H1 (cell line): ENCODE measurements at regions not wholly inside any gene's neighbourhood (a gene's known extent, or its start where the extent isn't known, plus 50 kb on each side); places are given as distances from the start of the nearest gene placed in this dataset.

Experiments
- CTCF ChIA-PET: fragments of 300-600 bp; sonication (Branson Sonifier 250); formaldehyde crosslinking; loops from one replicate; lab custom pipeline; 2021; ENCODE audit not compliant: partially characterized antibody; lab: Charles Lee
- POLR2A ChIA-PET: fragments of 300-600 bp; sonication (Branson Sonifier 250); formaldehyde crosslinking; loops from one replicate; lab custom pipeline; 2021; ENCODE audit warnings: inconsistent platforms; ENCODE audit not compliant: partially characterized antibody; lab: Charles Lee
- DNase-seq, 2 experiments: peaks; one replicate each; pipeline versions ENCODE4 v3.0.0 to v3.0.0-alpha.2; 2010 to 2022; ENCODE audit warnings: low spot score in 2 of 2, low read depth in 1 of 2, mixed read lengths in 1 of 2
- FAIRE-seq: peaks from 2 replicates; lab custom pipeline; 2011; peaks lifted over from hg19 to GRCh38; lab: Jason Lieb, UNC
- H2AFZ ChIP-seq: 2 replicates; pipeline ENCODE4 v1.8.1; 2012; ENCODE audit warnings: low read length, inconsistent platforms
- H2AK5ac ChIP-seq: 2 replicates; pipeline ENCODE4 v1.6.1; 2013; ENCODE audit warnings: low read depth, low read length
- H2BK120ac ChIP-seq: replicated peaks from 2 replicates; pipeline ENCODE3; 2013; ENCODE audit warnings: low read depth, low read length, inconsistent platforms
- H2BK12ac ChIP-seq: 2 replicates; pipeline ENCODE4 v1.6.1; 2013; ENCODE audit warnings: low read depth, low read length
- H2BK15ac ChIP-seq: 2 replicates; pipeline ENCODE4 v1.6.1; 2013; ENCODE audit warnings: low read length
- H2BK20ac ChIP-seq: 2 replicates; pipeline ENCODE4 v1.6.1; 2013; ENCODE audit warnings: low read length
- H2BK5ac ChIP-seq: 2 replicates; pipeline ENCODE4 v1.6.1; 2013; ENCODE audit warnings: low read depth, low read length
- H3K14ac ChIP-seq: 2 replicates; pipeline ENCODE4 v1.6.1; 2013; ENCODE audit warnings: inconsistent platforms; ENCODE audit not compliant: insufficient read length
- H3K18ac ChIP-seq: 2 replicates; pipeline ENCODE4 v1.6.1; 2013; ENCODE audit warnings: low read length; ENCODE audit errors: extremely low read depth
- H3K23ac ChIP-seq: 2 replicates; pipeline ENCODE4 v1.6.1; 2013; ENCODE audit warnings: inconsistent platforms; ENCODE audit not compliant: insufficient read length
- H3K23me2 ChIP-seq: 2 replicates; pipeline ENCODE4 v1.6.1; 2013; ENCODE audit warnings: low read depth, low read length
- H3K27ac ChIP-seq: 2 replicates; pipeline ENCODE4 v1.6.1; 2011; ENCODE audit warnings: low read depth, low read length, inconsistent platforms
- H3K27me3 ChIP-seq, 4 experiments: replicated peaks in 1 of 4; 1 replicate in 1 of 4; 2 replicates in 3 of 4; pipeline versions ENCODE4 v1.6.1 to v1.8.1; 2011 to 2013; ENCODE audit warnings: low read length in 3 of 4, mild to moderate bottlenecking in 3 of 4, inconsistent platforms in 2 of 4, mixed read lengths in 2 of 4, moderate library complexity in 1 of 4; ENCODE audit not compliant: control insufficient read depth in 3 of 4, insufficient read depth in 3 of 4; ENCODE audit errors: extremely low read depth in 1 of 4
- H3K36me3 ChIP-seq, 4 experiments: 2 replicates each; pipeline versions ENCODE4 v1.6.1 to v1.8.1; 2011 to 2013; ENCODE audit warnings: mild to moderate bottlenecking in 4 of 4, low read length in 3 of 4, moderate library complexity in 2 of 4, control low read depth in 1 of 4, inconsistent platforms in 1 of 4; ENCODE audit not compliant: insufficient read depth in 4 of 4, control insufficient read depth in 2 of 4
- H3K4ac ChIP-seq: replicated peaks from 2 replicates; pipeline ENCODE3; 2013; ENCODE audit warnings: low read length, low read depth, mixed read lengths, inconsistent platforms; ENCODE audit not compliant: insufficient read length
- H3K4me1 ChIP-seq, 4 experiments: replicated peaks in 1 of 4; 1 replicate in 1 of 4; 2 replicates in 3 of 4; pipeline versions ENCODE4 v1.6.1 to v1.8.1; 2011 to 2013; ENCODE audit warnings: low read length in 3 of 4, inconsistent platforms in 2 of 4, mixed read lengths in 1 of 4; ENCODE audit not compliant: insufficient read depth in 4 of 4, control insufficient read depth in 3 of 4
- H3K4me2 ChIP-seq, 2 experiments: 2 replicates each; pipeline versions ENCODE4 v1.6.1 to v1.8.1; 2011 to 2013; ENCODE audit warnings: low read depth in 2 of 2, low read length in 2 of 2, control low read depth in 1 of 2, inconsistent platforms in 1 of 2, mild to moderate bottlenecking in 1 of 2; ENCODE audit not compliant: insufficient read depth in 1 of 2
- H3K4me3 ChIP-seq, 4 experiments: fragments of 200-600, 300-600 bp in 1 of 4; sonication (generic), shearing (Covaris generic), sonication (Bioruptor Twin) in 1 of 4; 2 replicates each; pipeline versions ENCODE4 v1.5.1 to v1.8.1; 2011 to 2016; ENCODE audit warnings: low read length in 4 of 4, low read depth in 3 of 4, control low read depth in 2 of 4, inconsistent platforms in 2 of 4, mild to moderate bottlenecking in 2 of 4, mixed read lengths in 1 of 4, moderate library complexity in 1 of 4; ENCODE audit not compliant: insufficient read depth in 2 of 4; ENCODE audit errors: extremely low read depth in 1 of 4
- H3K56ac ChIP-seq: replicated peaks from 2 replicates; pipeline ENCODE3; 2013; ENCODE audit warnings: low read depth, mild to moderate bottlenecking, mixed read lengths, low read length, inconsistent platforms; ENCODE audit not compliant: insufficient read length
- H3K79me1 ChIP-seq: 2 replicates; pipeline ENCODE4 v1.6.1; 2013; ENCODE audit warnings: low read depth, low read length, control low read depth
- H3K79me2 ChIP-seq, 2 experiments: 2 replicates each; pipeline versions ENCODE4 v1.6.1 to v1.8.1; 2012 to 2013; ENCODE audit warnings: low read length in 2 of 2, mild to moderate bottlenecking in 2 of 2, inconsistent platforms in 1 of 2; ENCODE audit not compliant: insufficient read depth in 2 of 2, control insufficient read depth in 1 of 2
- H3K9ac ChIP-seq, 4 experiments: replicated peaks in 1 of 4; 1 replicate in 1 of 4; 2 replicates in 3 of 4; pipeline versions ENCODE4 v1.6.1 to v1.8.1; 2011 to 2013; ENCODE audit warnings: low read depth in 3 of 4, low read length in 3 of 4, control low read depth in 2 of 4, mild to moderate bottlenecking in 2 of 4, moderate library complexity in 2 of 4, inconsistent platforms in 1 of 4; ENCODE audit errors: extremely low read depth in 1 of 4
- H3K9me3 ChIP-seq, 2 experiments: 2 replicates each; pipeline versions ENCODE4 v1.6.1 to v1.8.1; 2012 to 2013; ENCODE audit warnings: mild to moderate bottlenecking in 2 of 2, moderate library complexity in 2 of 2, control low read depth in 1 of 2, inconsistent platforms in 1 of 2, low read depth in 1 of 2, low read length in 1 of 2, mixed read lengths in 1 of 2; ENCODE audit not compliant: insufficient read depth in 2 of 2
- H4K20me1 ChIP-seq, 2 experiments: replicated peaks in 1 of 2; 2 replicates each; pipeline versions ENCODE3 to v1.8.1; 2011 to 2013; ENCODE audit warnings: inconsistent platforms in 2 of 2, low read length in 2 of 2, mild to moderate bottlenecking in 1 of 2; ENCODE audit not compliant: insufficient read depth in 2 of 2, control insufficient read depth in 1 of 2
- H4K5ac ChIP-seq: 2 replicates; pipeline ENCODE4 v1.6.1; 2013; ENCODE audit warnings: low read length, low read depth, mixed read lengths, inconsistent platforms; ENCODE audit not compliant: insufficient read length
- H4K8ac ChIP-seq: 2 replicates; pipeline ENCODE4 v1.8.0; 2013; ENCODE audit warnings: mild to moderate bottlenecking, moderate library complexity, low read length, inconsistent platforms; ENCODE audit not compliant: insufficient read depth; ENCODE audit errors: extremely low read depth
- H4K91ac ChIP-seq: replicated peaks from 2 replicates; pipeline ENCODE3; 2013; ENCODE audit warnings: low read length, mixed read lengths, inconsistent platforms; ENCODE audit not compliant: insufficient read length
- POLR2AphosphoS5 ChIP-seq: IDR thresholded peaks from 2 replicates; pipeline ENCODE4 v1.6.1; 2011; ENCODE audit warnings: low read depth, low read length
- SIN3A ChIP-seq, 2 experiments: IDR thresholded peaks in 1 of 2; conservative IDR thresholded peaks in 1 of 2; 2 replicates each; pipeline ENCODE4 v1.6.1; 2011 to 2012; ENCODE audit warnings: low read length in 2 of 2, improper control_type of control experiment in 1 of 2, low read depth in 1 of 2, mild to moderate bottlenecking in 1 of 2
- SIRT6 ChIP-seq: IDR thresholded peaks from one replicate; pipeline ENCODE4 v1.7.1; 2012; ENCODE audit warnings: low read length, inconsistent platforms
- SUZ12 ChIP-seq: fragments of 200-600 bp; sonication (generic); IDR thresholded peaks from 2 replicates; pipeline ENCODE4 v1.6.1; 2012; ENCODE audit warnings: mild to moderate bottlenecking, inconsistent platforms, low read length, moderate library complexity, mixed read lengths
- WGBS, 2 experiments: shearing (Covaris generic) in 1 of 2; methylation state at CpG; one replicate each; pipeline versions ENCODE4 v1.1.6 to v1.1.7; 2013 to 2015; ENCODE audit warnings: low lambda C conversion rate in 2 of 2, mixed read lengths in 2 of 2, inconsistent platforms in 1 of 2, low coverage in 1 of 2, missing lambda C conversion rate in 1 of 2; ENCODE audit not compliant: insufficient replicate concordance in 2 of 2, insufficient coverage in 1 of 2, insufficient read length in 1 of 2; ENCODE audit errors: extremely low coverage in 1 of 2, missing lambda C conversion rate in 1 of 2; 5-methylcytosine and 5-hydroxymethylcytosine counted together

DNA sequence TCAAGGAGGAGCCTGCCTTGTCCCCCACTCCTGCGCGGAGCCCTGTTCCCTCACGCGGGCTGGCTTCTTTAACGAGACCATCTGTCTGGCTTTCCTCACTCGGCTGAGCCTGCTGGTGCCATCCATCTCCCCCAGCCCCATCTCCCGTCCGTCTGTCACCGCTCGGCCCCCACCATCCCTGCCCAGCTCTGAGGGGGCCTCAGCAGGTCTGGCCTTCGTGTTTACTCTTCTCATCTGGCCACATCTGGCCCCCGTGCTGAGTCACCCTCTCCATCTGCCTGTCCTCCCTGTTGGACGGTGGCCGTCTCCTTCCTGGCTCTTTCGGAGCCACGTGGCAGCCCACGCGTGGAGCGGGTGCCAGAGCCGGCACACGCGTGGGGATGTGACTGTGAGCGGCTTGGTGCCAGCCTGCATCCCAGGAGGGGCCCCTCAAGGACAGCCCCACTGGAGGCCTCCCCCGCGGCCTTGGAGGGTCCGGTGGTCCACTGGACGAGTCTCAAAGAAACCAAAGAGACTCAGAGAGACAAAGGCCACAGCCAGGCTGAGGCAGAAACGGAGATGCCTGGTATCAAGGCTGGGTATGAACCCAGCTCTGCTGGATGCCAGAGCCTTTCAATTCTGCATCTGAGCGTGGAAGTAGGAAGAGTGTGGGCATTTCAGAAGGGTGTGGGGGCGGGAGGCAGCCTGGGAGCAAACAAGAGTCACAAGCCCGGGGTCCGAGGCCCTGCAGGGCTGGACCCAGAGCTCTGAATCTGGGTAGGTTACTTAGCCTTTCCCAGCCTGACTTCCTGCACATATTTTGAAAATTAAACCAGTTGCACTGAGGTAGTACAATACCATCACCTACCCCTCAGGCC is 76.7 kb upstream of the UNC5A start:
- ChIA-PET POLR2A (interaction anchor here (0.9 to 1.2 kb wide), 3 partner anchors 9 to 29 kb away, joined by 3 to 4 read pairs (median 3); no protein-coding TSS in a partner anchor), CTCF (interaction anchor here (0.8 to 9.4 kb wide), 8 partner anchors 9 to 78 kb away, joined by 3 to 56 read pairs (median 4); no protein-coding TSS in a partner anchor)
- H2BK12ac ChIP-seq = no peak overlapping the region; the same call in 1 of the 2 replicates
- WGBS, 2 experiments = 94% methylated on average over 24 of the region's 32 CpGs; no CpG with 5 or more reads in 1 of the 2 experiments
- H2BK15ac ChIP-seq = no peak overlapping the region
- H2BK20ac ChIP-seq = peak overlapping the region; percentile 80; the same call in 1 of the 2 replicates
- no peaks in the 10 kb centered on the region for H3K9me3 ChIP-seq
- H3K36me3 ChIP-seq = no peaks in the 10 kb centered on the region; a peak in 1 of 8 replicates
- no peak overlapping the region for H3K14ac ChIP-seq
- peaks cover 0 to 11% (median 2%) of the 10 kb centered on the region in 4 experiments; a peak in 5 of 7 replicates for H3K4me1 ChIP-seq
- no peak overlapping the region for H3K4me3 ChIP-seq
- no peak overlapping the region for H2BK120ac ChIP-seq
- peak overlapping the region; percentile 60; the same call in 1 of the 2 replicates for H2BK5ac ChIP-seq
- TF ChIP-seq SIRT6 (no peak), SIN3A (conservative IDR thresholded peaks at IDR 0.05 in 1 of 2, IDR thresholded peaks at IDR 0.05 in 1 of 2; ENCODE audit: low read depth in 1 of 2, low read length in 2 of 2) (no peak), POLR2AphosphoS5 (no peak), SUZ12 (no peak)
- H3K23me2 ChIP-seq = no peaks in the 10 kb centered on the region
- no peak for FAIRE-seq
- H2AK5ac ChIP-seq = no peak overlapping the region
- no peak overlapping the region for H3K56ac ChIP-seq
- no peak overlapping the region for H3K23ac ChIP-seq
- H3K18ac ChIP-seq = no peak overlapping the region; the same call in none of the 2 replicates
- no peaks in the 10 kb centered on the region for H3K79me2 ChIP-seq
- H4K8ac ChIP-seq = no peak overlapping the region
- no peak overlapping the region for H3K4me2 ChIP-seq
- H3K79me1 ChIP-seq = no peaks in the 10 kb centered on the region
- peaks cover 0 to 4% (median 2%) of the 10 kb centered on the region in 4 experiments; a peak in 3 of 7 replicates for H3K27me3 ChIP-seq
- no peak overlapping the region for H4K91ac ChIP-seq
- no peak overlapping the region for H3K4ac ChIP-seq
- H4K5ac ChIP-seq = no peak overlapping the region
- H4K20me1 ChIP-seq = no peaks in the 10 kb centered on the region
- no peak overlapping the region for H2AFZ ChIP-seq
- DNase-seq = peak in 1 of 2 experiments; percentile 44
- no peak overlapping the region for H3K27ac ChIP-seq
- H3K9ac ChIP-seq = no peak overlapping the region
